ENCODE measurements at regions not wholly inside any gene's neighbourhood (a gene's known extent, or its start where the extent isn't known, plus 50 kb on each side); places are given as distances from the start of the nearest gene placed in this dataset.

- H3K9ac ChIP-seq (ENCODE audit: low read length) = no peak overlapping the region
- no peak overlapping the region for H2AFZ ChIP-seq (ENCODE audit: insufficient read depth, low read length, poor library complexity)
- no peak overlapping the region for H3K23ac ChIP-seq (ENCODE audit: low read length)
- H2BK5ac ChIP-seq (ENCODE audit: low read depth, low read length, poor library complexity) = no peak overlapping the region
- H3K4me2 ChIP-seq (ENCODE audit: low read length) = no peak overlapping the region
- DNase-seq = no peak
- H3K18ac ChIP-seq (ENCODE audit: low read length) = no peak overlapping the region
- peaks cover 2% of the 10 kb centered on the region for H3K9me3 ChIP-seq (ENCODE audit: insufficient read depth, low read depth, low read length)
- H3K4ac ChIP-seq (ENCODE audit: low read depth, low read length) = no peak overlapping the region
- H3K27ac ChIP-seq (ENCODE audit: low read depth, low read length) = no peak overlapping the region
- no peaks in the 10 kb centered on the region for H3K36me3 ChIP-seq (ENCODE audit: control insufficient read depth in 1 of 2, insufficient read depth in 2 of 2, low read length in 2 of 2)
- H4K12ac ChIP-seq (ENCODE audit: low read depth, low read length) = no peak overlapping the region
- H2BK120ac ChIP-seq (ENCODE audit: insufficient read depth, low read length, poor library complexity) = no peak overlapping the region
- no peak overlapping the region for H2AK5ac ChIP-seq (ENCODE audit: low read length)
- no peak overlapping the region for H2BK12ac ChIP-seq (ENCODE audit: low read length)
- H3K27me3 ChIP-seq (ENCODE audit: insufficient read depth, low read length) = no peaks in the 10 kb centered on the region
- H4K8ac ChIP-seq (ENCODE audit: low read depth, low read length) = no peak overlapping the region
- H3K79me1 ChIP-seq (ENCODE audit: low read length) = no peaks in the 10 kb centered on the region
- peaks cover 0 to 3% of the 10 kb centered on the region in 2 experiments for H3K4me1 ChIP-seq (ENCODE audit: control insufficient read depth in 1 of 2, insufficient read depth in 2 of 2, low read length in 2 of 2)
- WGBS (ENCODE audit: extremely low coverage, insufficient coverage, insufficient read length) = no CpG with 5 or more reads among the region's 4 CpGs
- no peak overlapping the region for H3K14ac ChIP-seq (ENCODE audit: low read length)
- no peaks in the 10 kb centered on the region for H3K79me2 ChIP-seq (ENCODE audit: control insufficient read depth, insufficient read depth, low read length, poor library complexity)
- H3K4me3 ChIP-seq (ENCODE audit: low read depth, low read length) = peak overlapping the region; percentile 26
- H4K91ac ChIP-seq (ENCODE audit: low read depth, low read length) = no peak overlapping the region
Measured at GRCh38 chr16:9441012-9441411, 349.6 kb downstream of the HAPSTR1 start.

- Histone ChIP-seq H3K4me2 (ENCODE audit: low read length) (no peak overlapping the region), H3K4ac (ENCODE audit: low read depth, low read length) (no peak overlapping the region), H4K91ac (ENCODE audit: low read depth, low read length) (no peak overlapping the region)
Measured at GRCh38 chr16:9443864-9444263, 352.4 kb downstream of the HAPSTR1 start.

GRCh38 chr16:9446471-9447194 lies 355.2 kb downstream of the HAPSTR1 start:
- Histone ChIP-seq H3K4me3 (ENCODE audit: low read depth, low read length) (no peak overlapping the region), H3K4me1 (ENCODE audit: control insufficient read depth in 1 of 2, insufficient read depth in 2 of 2, low read length in 2 of 2) (no peaks in the 10 kb centered on the region), H3K36me3 (ENCODE audit: control insufficient read depth in 1 of 2, insufficient read depth in 2 of 2, low read length in 2 of 2) (no peaks in the 10 kb centered on the region), H3K14ac (ENCODE audit: low read length) (no peak overlapping the region), H4K91ac (ENCODE audit: low read depth, low read length) (no peak overlapping the region), H2AFZ (ENCODE audit: insufficient read depth, low read length, poor library complexity) (no peak overlapping the region), H3K4ac (ENCODE audit: low read depth, low read length) (no peak overlapping the region), H4K12ac (ENCODE audit: low read depth, low read length) (no peak overlapping the region), H3K18ac (ENCODE audit: low read length) (no peak overlapping the region), H3K27ac (ENCODE audit: low read depth, low read length) (no peak overlapping the region), H2BK120ac (ENCODE audit: insufficient read depth, low read length, poor library complexity) (no peak overlapping the region), H3K9ac (ENCODE audit: low read length) (no peak overlapping the region), H3K27me3 (ENCODE audit: insufficient read depth, low read length) (no peaks in the 10 kb centered on the region), H2BK5ac (ENCODE audit: low read depth, low read length, poor library complexity) (no peak overlapping the region), H3K4me2 (ENCODE audit: low read length) (no peak overlapping the region), H2BK12ac (ENCODE audit: low read length) (no peak overlapping the region), H2AK5ac (ENCODE audit: low read length) (no peak overlapping the region), H3K9me3 (ENCODE audit: insufficient read depth, low read depth, low read length) (no peaks in the 10 kb centered on the region), H4K8ac (ENCODE audit: low read depth, low read length) (no peak overlapping the region), H3K79me2 (ENCODE audit: control insufficient read depth, insufficient read depth, low read length, poor library complexity) (no peaks in the 10 kb centered on the region), H3K79me1 (ENCODE audit: low read length) (no peaks in the 10 kb centered on the region), H3K23ac (ENCODE audit: low read length) (no peak overlapping the region)
- no CpG with 5 or more reads among the region's 6 CpGs for WGBS (ENCODE audit: extremely low coverage, insufficient coverage, insufficient read length)
- no peak for DNase-seq

More at GRCh38 chr16:9443864-9444263, 352.4 kb downstream of the HAPSTR1 start:
- H3K18ac ChIP-seq (ENCODE audit: low read length) = no peak overlapping the region
- WGBS (ENCODE audit: extremely low coverage, insufficient coverage, insufficient read length) = no CpG with 5 or more reads among the region's 3 CpGs
- H3K4me1 ChIP-seq (ENCODE audit: control insufficient read depth in 1 of 2, insufficient read depth in 2 of 2, low read length in 2 of 2) = peaks cover 0 to 3% of the 10 kb centered on the region in 2 experiments
- H3K27ac ChIP-seq (ENCODE audit: low read depth, low read length) = no peak overlapping the region
- H3K14ac ChIP-seq (ENCODE audit: low read length) = no peak overlapping the region
- no peak overlapping the region for H2BK120ac ChIP-seq (ENCODE audit: insufficient read depth, low read length, poor library complexity)
- no peaks in the 10 kb centered on the region for H3K79me1 ChIP-seq (ENCODE audit: low read length)
- no peak for DNase-seq
- no peaks in the 10 kb centered on the region for H3K27me3 ChIP-seq (ENCODE audit: insufficient read depth, low read length)
- no peak overlapping the region for H3K23ac ChIP-seq (ENCODE audit: low read length)
- H3K79me2 ChIP-seq (ENCODE audit: control insufficient read depth, insufficient read depth, low read length, poor library complexity) = no peaks in the 10 kb centered on the region
- H3K36me3 ChIP-seq (ENCODE audit: control insufficient read depth in 1 of 2, insufficient read depth in 2 of 2, low read length in 2 of 2) = no peaks in the 10 kb centered on the region
- no peak overlapping the region for H2BK12ac ChIP-seq (ENCODE audit: low read length)
- H2AFZ ChIP-seq (ENCODE audit: insufficient read depth, low read length, poor library complexity) = no peak overlapping the region
- no peak overlapping the region for H3K4me3 ChIP-seq (ENCODE audit: low read depth, low read length)
- no peak overlapping the region for H4K12ac ChIP-seq (ENCODE audit: low read depth, low read length)
- H4K8ac ChIP-seq (ENCODE audit: low read depth, low read length) = no peak overlapping the region
- peaks cover 2% of the 10 kb centered on the region for H3K9me3 ChIP-seq (ENCODE audit: insufficient read depth, low read depth, low read length)
- no peak overlapping the region for H3K9ac ChIP-seq (ENCODE audit: low read length)
- H2BK5ac ChIP-seq (ENCODE audit: low read depth, low read length, poor library complexity) = no peak overlapping the region
- H2AK5ac ChIP-seq (ENCODE audit: low read length) = no peak overlapping the region

- no peak overlapping the region for H2AFZ ChIP-seq (ENCODE audit: insufficient read depth, low read length, poor library complexity)
- no peaks in the 10 kb centered on the region for H3K36me3 ChIP-seq (ENCODE audit: control insufficient read depth in 1 of 2, insufficient read depth in 2 of 2, low read length in 2 of 2)
- no peak overlapping the region for H3K4me3 ChIP-seq (ENCODE audit: low read depth, low read length)
- H3K18ac ChIP-seq (ENCODE audit: low read length) = no peak overlapping the region
- no peak for DNase-seq
- H3K79me1 ChIP-seq (ENCODE audit: low read length) = no peaks in the 10 kb centered on the region
- H3K27ac ChIP-seq (ENCODE audit: low read depth, low read length) = no peak overlapping the region
- no peak overlapping the region for H2BK12ac ChIP-seq (ENCODE audit: low read length)
- H3K4me1 ChIP-seq (ENCODE audit: control insufficient read depth in 1 of 2, insufficient read depth in 2 of 2, low read length in 2 of 2) = no peaks in the 10 kb centered on the region
- no peak overlapping the region for H3K23ac ChIP-seq (ENCODE audit: low read length)
- H3K9ac ChIP-seq (ENCODE audit: low read length) = no peak overlapping the region
- H2BK5ac ChIP-seq (ENCODE audit: low read depth, low read length, poor library complexity) = no peak overlapping the region
- H2BK120ac ChIP-seq (ENCODE audit: insufficient read depth, low read length, poor library complexity) = no peak overlapping the region
- H3K4me2 ChIP-seq (ENCODE audit: low read length) = no peak overlapping the region
- no peak overlapping the region for H3K4ac ChIP-seq (ENCODE audit: low read depth, low read length)
- no peak overlapping the region for H3K14ac ChIP-seq (ENCODE audit: low read length)
- no peak overlapping the region for H4K12ac ChIP-seq (ENCODE audit: low read depth, low read length)
- no peak overlapping the region for H4K91ac ChIP-seq (ENCODE audit: low read depth, low read length)
- H4K8ac ChIP-seq (ENCODE audit: low read depth, low read length) = no peak overlapping the region
- H2AK5ac ChIP-seq (ENCODE audit: low read length) = no peak overlapping the region
- WGBS (ENCODE audit: extremely low coverage, insufficient coverage, insufficient read length) = no CpG with 5 or more reads among the region's 2 CpGs
- H3K27me3 ChIP-seq (ENCODE audit: insufficient read depth, low read length) = no peaks in the 10 kb centered on the region
- H3K79me2 ChIP-seq (ENCODE audit: control insufficient read depth, insufficient read depth, low read length, poor library complexity) = no peaks in the 10 kb centered on the region
- H3K9me3 ChIP-seq (ENCODE audit: insufficient read depth, low read depth, low read length) = no peaks in the 10 kb centered on the region
Measured at GRCh38 chr16:9447195-9447551, 355.7 kb downstream of the HAPSTR1 start.
